ENCODE measurements at regions not wholly inside any gene's neighbourhood (a gene's known extent, or its start where the extent isn't known, plus 50 kb on each side); places are given as distances from the start of the nearest gene placed in this dataset.

DNA sequence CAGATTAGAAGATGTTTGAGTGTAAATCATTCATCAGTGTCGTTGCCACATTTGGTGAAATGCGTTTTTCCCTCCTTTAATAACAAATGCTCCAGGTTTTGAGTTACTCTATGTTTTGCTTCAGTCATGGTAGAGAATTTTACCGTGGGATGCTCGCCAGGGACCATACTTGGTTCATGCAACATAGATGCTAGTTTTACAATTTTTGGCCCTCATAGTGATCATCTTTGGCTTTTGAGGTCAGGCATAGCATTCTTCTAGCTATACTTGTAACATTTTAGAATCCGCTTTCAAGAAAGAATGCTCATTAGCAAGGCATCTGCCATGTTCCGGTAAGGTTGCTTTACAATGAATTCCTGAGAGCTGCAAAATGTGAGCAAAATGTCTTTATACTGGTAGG is 147.2 kb downstream of the SPCS3 start:
- H2AFZ ChIP-seq: no peak overlapping the region
- no peaks in the 10 kb centered on the region for H3K4me1 ChIP-seq (replicated peaks; ENCODE audit: insufficient read depth)
- H3K4me2 ChIP-seq: no peak overlapping the region
- no peak overlapping the region for H3K4me3 ChIP-seq
- DNase-seq: no peak
- no peaks in the 10 kb centered on the region for H3K27me3 ChIP-seq (ENCODE audit: insufficient read depth, low read depth)
- TF ChIP-seq, protein P1, sequence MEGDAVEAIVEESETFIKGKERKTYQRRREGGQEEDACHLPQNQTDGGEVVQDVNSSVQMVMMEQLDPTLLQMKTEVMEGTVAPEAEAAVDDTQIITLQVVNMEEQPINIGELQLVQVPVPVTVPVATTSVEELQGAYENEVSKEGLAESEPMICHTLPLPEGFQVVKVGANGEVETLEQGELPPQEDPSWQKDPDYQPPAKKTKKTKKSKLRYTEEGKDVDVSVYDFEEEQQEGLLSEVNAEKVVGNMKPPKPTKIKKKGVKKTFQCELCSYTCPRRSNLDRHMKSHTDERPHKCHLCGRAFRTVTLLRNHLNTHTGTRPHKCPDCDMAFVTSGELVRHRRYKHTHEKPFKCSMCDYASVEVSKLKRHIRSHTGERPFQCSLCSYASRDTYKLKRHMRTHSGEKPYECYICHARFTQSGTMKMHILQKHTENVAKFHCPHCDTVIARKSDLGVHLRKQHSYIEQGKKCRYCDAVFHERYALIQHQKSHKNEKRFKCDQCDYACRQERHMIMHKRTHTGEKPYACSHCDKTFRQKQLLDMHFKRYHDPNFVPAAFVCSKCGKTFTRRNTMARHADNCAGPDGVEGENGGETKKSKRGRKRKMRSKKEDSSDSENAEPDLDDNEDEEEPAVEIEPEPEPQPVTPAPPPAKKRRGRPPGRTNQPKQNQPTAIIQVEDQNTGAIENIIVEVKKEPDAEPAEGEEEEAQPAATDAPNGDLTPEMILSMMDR (conservative IDR thresholded peaks at IDR 0.05): no peak
- no peak for TF ChIP-seq EZH2 (IDR thresholded peaks at IDR 0.05; ENCODE audit: low read depth)
- BruUV-seq (replicated peaks): no TSS peak
- H3F3A ChIP-seq (ENCODE audit: insufficient read depth, low read depth): no peaks in the 10 kb centered on the region
- no peaks in the 10 kb centered on the region for H3K79me2 ChIP-seq (ENCODE audit: low read depth)
- H3K9me3 ChIP-seq (ENCODE audit: insufficient read depth, low read depth): no peaks in the 10 kb centered on the region
- H3K27ac ChIP-seq: no peak overlapping the region
- POLR2A ChIA-PET (ENCODE audit: unreplicated experiment): no interaction called here
- no peaks in the 10 kb centered on the region; the same call in 1 of the 2 replicates for H3K9me2 ChIP-seq (ENCODE audit: insufficient read depth)
- CTCF ChIA-PET: no interaction called here
- intact Hi-C loops (cut with micrococcal nuclease; ENCODE audit: unreplicated experiment): no loop called here
- H3K36me3 ChIP-seq (ENCODE audit: low read depth): no peaks in the 10 kb centered on the region
- H4K20me1 ChIP-seq (ENCODE audit: insufficient read depth): no peaks in the 10 kb centered on the region

DNA sequence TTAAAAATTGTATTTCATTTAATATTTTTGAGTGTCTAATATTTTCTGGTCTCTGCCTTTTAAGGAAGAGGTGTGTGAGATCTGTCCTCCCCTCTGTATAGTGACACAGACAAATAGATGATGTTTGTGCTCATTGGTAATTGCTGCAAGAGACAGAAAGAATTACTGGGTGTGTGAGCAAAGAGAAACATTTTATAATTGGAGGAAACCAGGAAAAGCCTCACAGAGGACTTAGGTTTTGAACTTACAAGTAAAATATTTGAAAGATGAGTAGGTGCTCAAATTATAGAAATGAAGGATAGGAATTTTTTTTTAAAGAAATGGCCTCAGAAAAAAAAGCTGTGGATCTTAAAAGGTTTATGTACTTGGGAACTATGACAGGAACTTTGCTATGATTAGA is 149.8 kb downstream of the SPCS3 start:
- Histone ChIP-seq H3K36me3 (ENCODE audit: low read depth) (no peaks in the 10 kb centered on the region), H3F3A (ENCODE audit: insufficient read depth, low read depth) (no peaks in the 10 kb centered on the region), H3K4me3 (no peak overlapping the region), H2AFZ (no peak overlapping the region), H3K4me1 (replicated peaks; ENCODE audit: insufficient read depth) (no peaks in the 10 kb centered on the region), H3K4me2 (no peak overlapping the region), H3K27me3 (ENCODE audit: insufficient read depth, low read depth) (no peaks in the 10 kb centered on the region), H3K27ac (no peak overlapping the region), H3K9me3 (ENCODE audit: insufficient read depth, low read depth) (no peaks in the 10 kb centered on the region), H3K9me2 (ENCODE audit: insufficient read depth) (no peaks in the 10 kb centered on the region; the same call in 1 of the 2 replicates), H4K20me1 (ENCODE audit: insufficient read depth) (no peaks in the 10 kb centered on the region), H3K79me2 (ENCODE audit: low read depth) (no peaks in the 10 kb centered on the region)
- no peak for DNase-seq
- TF ChIP-seq, protein P1 (conservative IDR thresholded peaks at IDR 0.05): no peak
- TF ChIP-seq EZH2 (IDR thresholded peaks at IDR 0.05; ENCODE audit: low read depth): no peak
- CTCF ChIA-PET: no interaction called here
- BruUV-seq (replicated peaks): no TSS peak
- intact Hi-C loops (cut with micrococcal nuclease; ENCODE audit: unreplicated experiment): no loop called here
- POLR2A ChIA-PET (ENCODE audit: unreplicated experiment): no interaction called here

DNA sequence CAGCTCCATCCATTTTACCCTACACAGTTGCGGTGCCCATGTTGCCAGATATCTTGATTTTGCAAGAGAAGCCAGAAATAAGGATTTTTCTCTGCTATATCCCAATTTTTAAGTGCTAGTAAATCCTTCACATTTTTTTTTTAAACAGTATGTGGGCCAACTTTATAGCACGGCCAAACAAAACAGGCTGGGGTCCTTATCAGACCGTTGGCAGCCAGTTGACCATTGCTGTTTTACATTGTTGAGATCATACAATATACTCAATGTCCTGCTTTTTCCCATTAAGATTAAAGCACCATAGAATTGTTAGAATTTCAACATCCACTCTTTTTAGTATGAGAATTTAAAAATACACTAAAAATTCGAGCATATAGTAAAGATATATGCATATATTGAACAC is 150.9 kb downstream of the SPCS3 start:
- TF ChIP-seq, protein P1 (conservative IDR thresholded peaks at IDR 0.05): no peak
- no peak for TF ChIP-seq EZH2 (IDR thresholded peaks at IDR 0.05; ENCODE audit: low read depth)
- Histone ChIP-seq H3K4me1 (replicated peaks; ENCODE audit: insufficient read depth) (no peaks in the 10 kb centered on the region), H3K4me2 (no peak overlapping the region), H3K27me3 (ENCODE audit: insufficient read depth, low read depth) (no peaks in the 10 kb centered on the region), H2AFZ (no peak overlapping the region), H3K9me3 (ENCODE audit: insufficient read depth, low read depth) (no peaks in the 10 kb centered on the region), H3K9me2 (ENCODE audit: insufficient read depth) (no peaks in the 10 kb centered on the region), H3F3A (ENCODE audit: insufficient read depth, low read depth) (no peaks in the 10 kb centered on the region), H3K36me3 (ENCODE audit: low read depth) (no peaks in the 10 kb centered on the region), H3K4me3 (no peak overlapping the region), H3K27ac (no peak overlapping the region), H4K20me1 (ENCODE audit: insufficient read depth) (no peaks in the 10 kb centered on the region), H3K79me2 (ENCODE audit: low read depth) (no peaks in the 10 kb centered on the region)
- ChIA-PET POLR2A (ENCODE audit: unreplicated experiment) (no interaction called here), CTCF (no interaction called here)
- no peak for DNase-seq
- BruUV-seq (replicated peaks): no TSS peak
- intact Hi-C loops (cut with micrococcal nuclease; ENCODE audit: unreplicated experiment): no loop called here
